Gastrocnemius medialis (tissue), 4 donors: ENCODE measurements at regions not wholly inside any gene's neighbourhood (a gene's known extent, or its start where the extent isn't known, plus 50 kb on each side); places are given as distances from the start of the nearest gene placed in this dataset.

Source experiments
- POLR2A ChIP-seq, 2 donors: fragments of 450-650 bp; IDR thresholded peaks; one replicate each; pipeline ENCODE4 v1.6.1; 2017; ENCODE audit warnings: antibody characterized with exemption in 2 of 2, mild to moderate bottlenecking in 2 of 2, moderate library complexity in 2 of 2
- TF ChIP-seq, protein P1 (sequence below), 5 experiments: fragments of 450-650 bp in 3 of 5; fragments of 200-600 bp in 2 of 5; sonication (generic) in 2 of 5; IDR thresholded peaks in 4 of 5; conservative IDR thresholded peaks in 1 of 5; 1 replicate in 4 of 5; 2 replicates in 1 of 5; pipeline ENCODE4 v1.5.1; 2016 to 2019; ENCODE audit warnings: antibody characterized with exemption in 5 of 5, mild to moderate bottlenecking in 3 of 5, moderate library complexity in 3 of 5

DNA sequence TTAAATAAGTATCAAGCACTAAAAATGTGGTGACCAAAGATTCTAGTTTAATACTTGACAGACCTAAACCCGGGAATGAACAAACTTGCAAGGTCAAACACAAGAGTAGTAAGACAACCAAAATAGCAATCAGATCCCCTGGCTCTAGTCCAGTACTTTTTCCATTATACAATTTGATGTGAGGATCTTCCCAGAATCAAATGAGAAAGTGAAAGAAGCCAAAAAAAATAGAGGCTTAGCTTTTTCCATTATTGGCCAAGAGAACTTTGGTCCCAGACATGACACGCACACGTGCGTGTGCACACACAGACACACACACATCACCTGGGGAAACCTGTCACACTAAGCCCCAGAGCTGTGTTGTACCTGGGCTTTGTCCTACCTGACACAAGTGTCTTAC, 300.6 kb upstream of the CDH5 start:
- TF ChIP-seq, protein P1, sequence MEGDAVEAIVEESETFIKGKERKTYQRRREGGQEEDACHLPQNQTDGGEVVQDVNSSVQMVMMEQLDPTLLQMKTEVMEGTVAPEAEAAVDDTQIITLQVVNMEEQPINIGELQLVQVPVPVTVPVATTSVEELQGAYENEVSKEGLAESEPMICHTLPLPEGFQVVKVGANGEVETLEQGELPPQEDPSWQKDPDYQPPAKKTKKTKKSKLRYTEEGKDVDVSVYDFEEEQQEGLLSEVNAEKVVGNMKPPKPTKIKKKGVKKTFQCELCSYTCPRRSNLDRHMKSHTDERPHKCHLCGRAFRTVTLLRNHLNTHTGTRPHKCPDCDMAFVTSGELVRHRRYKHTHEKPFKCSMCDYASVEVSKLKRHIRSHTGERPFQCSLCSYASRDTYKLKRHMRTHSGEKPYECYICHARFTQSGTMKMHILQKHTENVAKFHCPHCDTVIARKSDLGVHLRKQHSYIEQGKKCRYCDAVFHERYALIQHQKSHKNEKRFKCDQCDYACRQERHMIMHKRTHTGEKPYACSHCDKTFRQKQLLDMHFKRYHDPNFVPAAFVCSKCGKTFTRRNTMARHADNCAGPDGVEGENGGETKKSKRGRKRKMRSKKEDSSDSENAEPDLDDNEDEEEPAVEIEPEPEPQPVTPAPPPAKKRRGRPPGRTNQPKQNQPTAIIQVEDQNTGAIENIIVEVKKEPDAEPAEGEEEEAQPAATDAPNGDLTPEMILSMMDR (IDR thresholded peaks at IDR 0.05 in 4 of 5, conservative IDR thresholded peaks at IDR 0.05 in 1 of 5): no peak
- no peak for TF ChIP-seq POLR2A (IDR thresholded peaks at IDR 0.05)
